GM12872 (cell line): ENCODE measurements at regions not wholly inside any gene's neighbourhood (a gene's known extent, or its start where the extent isn't known, plus 50 kb on each side); places are given as distances from the start of the nearest gene placed in this dataset.

Experiments used
- TF ChIP-seq, protein P1 (sequence below): IDR thresholded peaks from 3 replicates; pipeline ENCODE4 v1.5.1; 2011; ENCODE audit warnings: low read depth, mild to moderate bottlenecking, low read length, moderate library complexity; ENCODE audit not compliant: insufficient read depth

DNA sequence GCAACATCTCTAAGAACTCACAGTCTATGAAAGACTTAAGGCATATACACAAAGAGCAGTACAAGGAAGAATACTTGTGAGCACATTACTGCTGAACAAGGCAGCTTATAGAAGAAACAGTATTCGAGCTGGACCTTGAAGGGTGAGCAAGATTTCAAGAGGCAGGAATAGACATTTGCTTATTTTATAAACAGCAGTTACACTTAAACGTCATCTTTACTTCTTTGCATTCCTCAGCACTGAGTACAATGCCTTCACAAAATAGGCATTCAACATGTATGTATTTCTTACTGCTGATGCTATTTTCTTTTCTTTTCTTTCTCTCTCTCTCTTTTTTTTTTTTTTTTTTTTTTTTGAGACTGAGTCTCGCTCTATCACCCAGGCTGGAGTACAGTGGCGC is 205.8 kb downstream of the ZIC4 start:
- TF ChIP-seq, protein P1, sequence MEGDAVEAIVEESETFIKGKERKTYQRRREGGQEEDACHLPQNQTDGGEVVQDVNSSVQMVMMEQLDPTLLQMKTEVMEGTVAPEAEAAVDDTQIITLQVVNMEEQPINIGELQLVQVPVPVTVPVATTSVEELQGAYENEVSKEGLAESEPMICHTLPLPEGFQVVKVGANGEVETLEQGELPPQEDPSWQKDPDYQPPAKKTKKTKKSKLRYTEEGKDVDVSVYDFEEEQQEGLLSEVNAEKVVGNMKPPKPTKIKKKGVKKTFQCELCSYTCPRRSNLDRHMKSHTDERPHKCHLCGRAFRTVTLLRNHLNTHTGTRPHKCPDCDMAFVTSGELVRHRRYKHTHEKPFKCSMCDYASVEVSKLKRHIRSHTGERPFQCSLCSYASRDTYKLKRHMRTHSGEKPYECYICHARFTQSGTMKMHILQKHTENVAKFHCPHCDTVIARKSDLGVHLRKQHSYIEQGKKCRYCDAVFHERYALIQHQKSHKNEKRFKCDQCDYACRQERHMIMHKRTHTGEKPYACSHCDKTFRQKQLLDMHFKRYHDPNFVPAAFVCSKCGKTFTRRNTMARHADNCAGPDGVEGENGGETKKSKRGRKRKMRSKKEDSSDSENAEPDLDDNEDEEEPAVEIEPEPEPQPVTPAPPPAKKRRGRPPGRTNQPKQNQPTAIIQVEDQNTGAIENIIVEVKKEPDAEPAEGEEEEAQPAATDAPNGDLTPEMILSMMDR, result no peak

DNA sequence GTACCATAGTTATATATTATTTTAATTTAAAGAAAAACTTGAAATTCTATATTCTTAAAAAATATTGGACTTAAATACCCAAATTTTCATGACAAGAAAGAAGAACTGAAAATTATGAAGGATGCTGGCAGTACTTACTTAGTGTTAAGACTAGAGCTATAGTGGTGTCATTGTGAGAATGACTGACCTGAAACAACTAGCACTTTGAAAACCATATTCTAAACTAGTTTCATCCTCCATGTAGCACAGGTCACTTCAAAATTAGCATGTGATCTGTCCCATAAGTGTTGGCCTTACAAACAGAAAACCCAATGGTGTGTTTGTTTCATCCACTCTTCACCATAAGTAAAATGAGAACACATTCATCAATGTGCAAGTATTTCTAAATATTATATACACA is 208.6 kb downstream of the ZIC4 start:
- TF ChIP-seq, protein P1, result no peak

DNA sequence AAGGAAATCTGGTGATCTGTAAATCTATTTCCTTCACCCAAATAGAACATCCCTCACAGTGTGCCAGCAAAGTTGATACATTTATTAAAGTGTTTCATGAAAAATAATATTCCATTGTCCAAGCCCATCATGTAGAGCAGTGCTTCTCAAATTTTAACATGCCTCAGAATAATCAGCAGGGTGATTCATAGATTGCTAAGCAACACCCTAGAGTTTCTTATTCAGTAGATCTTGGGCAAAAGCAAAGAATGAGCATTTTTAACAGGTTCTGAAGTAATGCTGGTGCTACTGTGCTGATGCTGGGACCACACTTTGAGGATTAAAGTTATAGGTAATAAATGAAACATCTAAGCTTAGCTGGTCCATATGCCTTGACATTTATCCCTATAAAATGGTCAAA is 210.5 kb downstream of the ZIC4 start:
- TF ChIP-seq, protein P1, result no peak

DNA sequence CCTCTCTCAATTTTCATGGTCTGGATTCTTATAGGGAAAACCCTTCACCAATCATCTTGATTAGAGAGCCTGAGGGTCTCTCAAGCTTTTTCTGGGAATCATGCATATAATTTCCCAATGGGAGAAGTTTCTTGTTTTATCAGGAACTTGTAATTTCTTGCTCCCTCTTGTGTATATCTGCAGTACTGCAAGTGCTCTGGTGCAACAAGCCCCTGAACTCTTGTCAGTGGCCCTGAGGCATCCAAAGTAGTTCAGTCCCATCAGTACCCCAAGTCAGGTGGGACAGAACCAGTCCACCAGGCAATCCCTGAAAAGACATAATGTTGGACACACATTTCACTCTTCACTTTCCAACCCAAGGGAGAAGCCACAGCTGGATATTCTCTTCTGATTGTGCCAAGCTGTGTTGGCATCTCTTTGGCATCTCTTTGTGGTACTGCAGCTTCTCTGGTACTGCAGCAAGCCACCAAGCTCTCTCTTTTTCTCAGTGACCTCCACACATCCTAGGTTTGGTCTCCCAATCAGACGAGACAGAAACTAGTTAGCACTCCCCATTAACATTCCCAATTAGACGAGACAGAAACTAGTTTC is 214.5 kb downstream of the ZIC4 start:
- TF ChIP-seq, protein P1, result peak; percentile 83

DNA sequence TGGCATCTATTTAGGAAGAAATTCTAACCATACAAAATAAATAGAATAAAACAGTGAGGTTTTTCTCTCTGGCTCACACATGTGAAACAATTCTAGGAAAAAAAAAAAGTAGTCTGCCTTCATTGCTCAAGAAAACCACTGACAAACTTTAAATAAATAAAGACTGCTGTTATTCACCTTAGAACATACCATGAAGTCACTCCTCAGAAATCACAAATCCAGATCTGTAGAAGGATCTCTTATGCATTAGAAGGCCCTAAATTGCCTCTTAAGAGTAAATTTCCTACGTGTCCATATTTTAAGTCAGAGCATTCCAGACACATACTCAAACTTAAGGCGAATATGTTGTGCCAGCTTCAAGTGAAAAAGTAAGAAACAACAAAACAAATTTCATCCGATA is 217.3 kb downstream of the ZIC4 start:
- TF ChIP-seq, protein P1, result no peak

DNA sequence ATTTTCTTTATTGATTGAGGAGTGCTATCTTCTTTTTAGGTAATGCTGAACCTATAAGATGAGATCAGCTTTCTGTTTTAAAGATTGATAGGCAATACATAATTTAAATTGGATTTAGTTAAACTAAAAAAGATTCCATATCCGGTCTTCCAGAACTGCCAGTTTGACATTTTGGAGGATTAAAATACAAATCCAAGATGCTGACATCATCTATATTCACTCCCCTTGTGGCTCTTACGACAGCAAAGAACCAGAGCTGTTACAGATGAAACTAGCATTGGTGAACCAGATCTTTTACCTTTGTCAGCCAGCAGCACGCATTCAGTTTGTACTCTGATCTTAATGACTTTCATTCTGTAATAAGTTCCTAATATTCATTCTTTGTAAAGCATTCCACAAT is 218.7 kb downstream of the ZIC4 start:
- TF ChIP-seq, protein P1, result no peak

DNA sequence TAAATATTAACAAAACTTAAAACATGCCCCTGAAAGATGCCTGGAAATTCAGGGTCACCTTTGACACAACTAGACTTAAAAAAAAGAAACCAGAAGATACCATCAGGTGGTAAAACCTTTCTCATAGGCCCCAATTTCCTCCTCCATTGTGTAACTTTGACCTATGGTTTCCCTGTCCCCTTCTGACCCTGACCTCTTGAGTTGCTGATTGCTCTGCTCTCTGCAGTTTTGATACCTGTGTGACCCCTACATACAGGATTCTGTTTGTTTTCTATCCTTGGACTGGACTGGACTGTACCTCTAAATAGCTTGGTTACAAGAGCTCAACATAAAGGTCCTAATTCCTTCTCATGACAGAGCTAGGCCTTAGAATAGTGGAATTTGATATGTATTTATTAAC is 220.6 kb downstream of the ZIC4 start:
- TF ChIP-seq, protein P1, result no peak
